GM21390 (cell line): ENCODE measurements at regions not wholly inside any gene's neighbourhood (a gene's known extent, or its start where the extent isn't known, plus 50 kb on each side); places are given as distances from the start of the nearest gene placed in this dataset.
"Not testable (repeated sequence)": the region's sequence is repeated elsewhere in the genome, so short reads cannot be mapped to it uniquely, and the experiment has no call there.

Experiments used
- ATAC-seq: cut with Tn5 transposase; IDR thresholded peaks from one replicate; pipeline ENCODE4 v1.9.1; 2021; ENCODE audit not compliant: unreplicated experiment

DNA sequence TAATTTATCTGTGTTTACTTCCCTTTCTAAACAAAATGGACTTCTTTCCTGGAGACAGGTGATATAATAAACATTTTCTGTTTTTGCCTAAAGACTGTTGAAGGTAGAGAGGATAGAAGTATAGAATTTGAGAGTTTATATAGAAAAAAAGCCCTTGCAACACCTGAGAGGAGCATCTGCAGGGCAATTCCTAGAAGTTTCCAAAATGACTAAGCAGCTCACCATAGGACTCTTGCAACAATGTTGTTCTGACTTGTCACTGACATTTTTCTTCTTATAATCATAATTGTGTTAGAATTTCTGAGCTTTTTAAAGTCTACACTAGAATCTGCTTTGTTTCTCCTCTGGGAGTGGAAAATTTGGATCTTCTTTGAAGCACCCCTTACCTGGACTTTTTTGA, 216.8 kb downstream of the TUSC1 start:
- no peak for ATAC-seq

DNA sequence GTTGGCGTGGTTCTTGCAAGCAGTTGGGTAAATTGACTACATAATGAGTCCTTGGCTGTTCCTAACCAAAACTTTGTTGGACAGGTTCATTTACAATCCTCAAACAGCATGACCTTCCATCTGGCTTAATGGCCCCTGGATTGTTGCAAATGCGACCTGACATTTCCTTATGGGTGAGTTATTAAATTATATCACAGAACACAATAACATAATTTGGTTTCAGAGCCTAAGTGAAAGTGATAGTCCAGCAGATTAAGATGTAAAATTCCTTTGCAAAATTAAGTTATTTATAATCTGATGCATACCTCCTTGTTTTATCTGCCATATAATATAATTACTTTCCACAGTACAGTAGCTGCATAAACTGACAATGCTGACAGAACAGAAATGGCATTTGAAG, 224.4 kb downstream of the TUSC1 start:
- ATAC-seq: no peak

DNA sequence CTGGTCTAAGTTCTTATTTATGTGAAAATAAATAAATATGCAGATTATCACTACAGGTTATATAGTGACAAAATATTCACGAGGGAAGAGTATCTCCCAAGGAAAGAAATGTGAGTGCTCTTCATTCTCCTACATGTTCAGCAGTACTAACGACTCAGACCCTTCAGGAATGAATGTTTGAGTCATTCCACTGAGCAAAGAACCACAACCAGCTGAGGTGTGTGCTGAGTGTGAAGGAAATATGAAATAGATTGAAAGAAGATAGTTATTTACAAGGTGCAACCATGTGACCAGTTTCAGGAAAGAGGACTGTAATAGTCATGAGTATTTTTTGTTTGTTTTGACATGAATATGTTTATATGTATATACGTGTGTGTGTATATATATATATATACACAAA, 228.7 kb downstream of the TUSC1 start:
- ATAC-seq: no peak

DNA sequence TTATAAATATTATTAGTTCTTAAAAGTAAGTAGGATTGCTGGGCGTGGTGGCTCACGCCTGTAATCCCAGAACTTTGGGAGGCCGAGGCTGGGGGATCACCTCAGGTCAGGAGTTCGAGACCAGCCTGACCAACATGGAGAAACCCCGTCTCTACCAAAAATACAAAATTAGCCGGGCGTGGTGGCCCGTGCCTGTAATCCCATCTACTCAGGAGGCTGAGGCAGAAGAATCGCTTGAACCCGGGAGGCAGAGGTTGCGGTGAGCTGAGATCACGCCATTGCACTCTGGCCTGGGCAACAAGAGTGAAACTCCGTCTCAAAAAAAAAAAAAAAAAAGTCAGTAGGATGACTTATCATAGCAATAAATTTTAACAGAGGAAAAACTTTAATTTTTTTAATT, 232.5 kb downstream of the TUSC1 start:
- ATAC-seq: not testable (repeated sequence)

DNA sequence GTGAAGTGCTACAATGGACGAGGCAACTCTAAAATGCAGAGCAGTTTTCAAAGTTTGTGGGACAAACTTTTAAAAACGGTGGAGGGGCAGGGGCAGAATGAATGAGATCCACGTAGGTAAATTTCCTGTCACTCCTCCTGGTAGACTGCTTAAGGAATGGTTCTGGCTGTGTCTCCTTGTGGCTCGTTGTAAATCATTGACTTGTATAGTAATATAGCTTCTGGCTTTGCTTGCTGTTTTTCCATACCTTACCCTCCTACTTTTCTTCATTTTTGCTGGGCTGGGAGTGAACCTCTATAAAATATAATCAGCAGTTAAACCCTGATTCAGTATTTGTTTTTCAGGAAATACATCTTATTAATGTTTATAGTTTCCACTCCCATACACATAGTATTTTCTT, 235.7 kb downstream of the TUSC1 start:
- no peak for ATAC-seq

DNA sequence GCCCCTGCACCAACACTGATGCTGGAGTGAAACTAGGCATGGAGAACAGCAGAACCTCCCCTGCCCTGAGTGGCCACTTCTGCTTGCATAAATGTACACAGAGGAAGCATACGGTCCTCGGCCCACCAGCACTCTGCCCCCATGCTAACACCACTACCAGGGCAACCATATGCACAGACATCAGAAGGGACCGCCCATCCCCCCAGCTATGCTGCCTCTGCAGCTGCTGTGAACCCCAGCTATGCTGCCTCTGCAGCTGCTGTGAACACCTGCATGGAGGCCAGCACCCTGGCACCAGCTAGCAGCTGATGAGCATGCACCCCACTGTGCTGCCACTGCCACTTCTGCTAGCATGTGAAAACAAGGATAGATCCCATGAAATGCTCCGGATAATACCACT, 250.3 kb downstream of the TUSC1 start:
- ATAC-seq: no peak

DNA sequence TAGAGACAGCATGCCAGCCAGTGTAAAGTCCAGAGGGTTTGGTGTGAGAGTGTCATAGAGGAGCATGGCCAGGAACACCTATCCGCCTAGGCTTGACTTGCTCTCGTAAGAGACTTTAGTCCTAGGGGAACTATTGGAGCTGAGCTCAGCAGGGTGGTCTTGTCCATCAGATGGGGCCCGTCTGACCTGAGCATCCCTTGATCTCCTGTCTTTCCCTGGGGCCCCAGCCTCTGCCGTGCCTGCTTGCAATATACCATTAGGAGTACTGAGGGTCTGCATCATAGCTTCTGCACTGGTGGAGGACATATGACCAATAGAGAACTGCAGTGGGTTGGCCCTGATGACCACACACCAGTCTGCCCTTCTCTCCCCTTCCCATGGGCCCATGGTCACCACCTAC, 251.0 kb downstream of the TUSC1 start:
- no peak for ATAC-seq

DNA sequence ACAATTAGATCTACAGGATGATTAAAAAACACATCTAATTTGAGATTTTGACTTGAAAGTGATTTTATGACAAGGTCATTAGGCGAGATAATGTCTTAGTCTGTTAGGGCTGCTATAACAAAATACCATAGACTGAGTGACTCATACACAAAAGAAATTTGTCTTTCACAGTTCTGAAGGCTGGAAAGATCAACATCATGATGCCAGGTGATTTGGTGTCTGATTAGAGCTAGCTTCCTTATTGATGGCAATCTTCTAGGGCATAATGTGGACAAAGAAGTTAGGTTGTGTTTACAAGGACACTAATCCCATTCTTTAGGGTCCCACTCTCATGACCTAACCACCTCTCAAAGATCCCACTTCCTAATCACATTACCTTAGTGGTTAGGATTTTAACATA, 256.7 kb downstream of the TUSC1 start:
- no peak for ATAC-seq

DNA sequence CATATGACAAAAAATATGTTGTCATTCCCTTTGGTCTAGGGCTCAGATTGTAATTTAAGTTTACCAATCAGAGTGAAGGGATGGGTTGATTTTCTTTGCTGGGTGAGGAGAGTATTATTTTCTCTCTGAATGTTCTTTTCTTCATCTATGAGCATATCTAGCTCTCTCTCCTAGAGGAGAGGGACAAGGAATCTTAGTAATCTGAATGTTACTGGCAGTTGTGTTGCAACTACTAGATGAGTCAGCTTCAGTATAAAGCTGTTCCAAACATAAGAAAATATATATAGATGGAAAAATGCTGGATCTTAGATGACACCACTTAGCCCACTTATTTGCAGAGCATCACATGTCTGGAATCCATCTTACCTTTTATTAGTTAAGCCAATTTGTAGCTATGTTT, 259.3 kb downstream of the TUSC1 start:
- ATAC-seq: no peak

DNA sequence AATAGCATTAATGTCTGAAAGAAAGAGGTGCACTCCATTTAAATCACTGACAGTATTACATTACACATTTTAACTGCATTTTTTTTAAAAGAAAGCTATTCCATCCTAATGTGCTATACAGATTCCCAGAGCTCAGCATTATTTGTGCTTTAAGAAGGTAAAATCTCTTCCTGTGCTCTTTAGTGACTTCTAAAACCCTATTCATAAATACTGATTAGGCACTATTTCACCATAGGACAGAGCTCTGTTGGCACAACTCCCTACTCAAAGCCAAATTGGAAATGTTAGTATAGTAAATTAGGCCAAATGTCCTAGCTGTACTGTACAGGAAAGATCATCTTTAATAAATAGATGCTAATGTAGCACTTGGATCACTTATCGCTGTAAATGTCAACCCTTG, 262.5 kb downstream of the TUSC1 start:
- ATAC-seq: no peak

DNA sequence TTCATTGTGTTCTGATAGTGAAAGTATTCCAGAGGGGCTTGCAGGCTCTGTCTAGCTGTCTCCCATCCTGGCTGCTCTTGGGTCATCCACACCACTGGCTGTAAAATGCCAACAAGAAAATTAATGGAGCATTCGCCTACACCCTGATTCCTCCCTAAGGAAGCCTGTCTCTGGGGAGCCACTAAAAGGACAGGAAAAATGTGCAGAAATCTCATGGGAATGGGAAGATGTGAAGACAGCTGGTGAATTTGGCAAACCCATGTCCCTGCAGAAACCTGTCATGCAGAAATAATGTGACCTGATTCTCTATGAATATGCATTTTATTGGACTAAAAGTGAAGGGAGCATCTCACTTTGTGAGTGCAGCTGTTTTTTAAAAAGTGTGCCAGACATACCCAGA, 265.6 kb downstream of the TUSC1 start:
- ATAC-seq: no peak

DNA sequence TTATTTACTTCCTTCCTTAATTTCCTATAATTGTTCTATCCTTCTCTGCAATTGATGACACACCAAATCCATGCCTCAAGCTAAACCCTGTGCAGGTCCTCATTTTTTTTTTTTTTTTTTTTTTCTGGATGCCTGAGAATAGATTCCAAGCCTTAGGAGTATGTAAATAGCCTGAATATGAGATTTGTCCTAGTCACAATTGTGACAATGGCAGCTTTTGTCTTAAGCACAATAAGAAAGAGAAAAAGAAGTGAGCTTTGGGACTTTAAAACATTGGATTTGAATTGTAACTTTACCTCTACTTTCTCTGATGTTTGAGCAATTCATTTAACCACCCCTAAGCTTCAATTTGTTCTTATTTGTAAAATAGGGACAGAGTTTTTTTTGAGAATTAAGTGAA, 280.5 kb downstream of the TUSC1 start:
- ATAC-seq: no peak

DNA sequence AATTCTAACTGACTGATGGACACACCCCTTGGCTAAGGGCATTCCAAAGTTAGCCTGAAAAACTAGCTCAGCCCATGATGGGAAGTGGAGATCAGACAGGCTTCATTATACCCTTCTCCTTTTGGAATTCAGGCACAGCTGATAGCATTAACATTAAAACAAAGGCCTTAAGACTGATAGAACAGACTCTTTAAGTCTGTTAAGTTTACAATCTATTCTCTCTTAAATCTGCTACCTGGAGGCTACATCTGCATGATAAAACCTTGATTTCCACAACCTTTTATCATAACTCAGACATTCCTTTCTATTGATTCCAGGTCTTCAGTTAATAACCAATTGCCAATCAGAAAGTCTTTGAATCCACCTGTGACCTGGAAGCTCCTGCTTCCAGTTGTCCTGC, 281.4 kb downstream of the TUSC1 start:
- no peak for ATAC-seq

DNA sequence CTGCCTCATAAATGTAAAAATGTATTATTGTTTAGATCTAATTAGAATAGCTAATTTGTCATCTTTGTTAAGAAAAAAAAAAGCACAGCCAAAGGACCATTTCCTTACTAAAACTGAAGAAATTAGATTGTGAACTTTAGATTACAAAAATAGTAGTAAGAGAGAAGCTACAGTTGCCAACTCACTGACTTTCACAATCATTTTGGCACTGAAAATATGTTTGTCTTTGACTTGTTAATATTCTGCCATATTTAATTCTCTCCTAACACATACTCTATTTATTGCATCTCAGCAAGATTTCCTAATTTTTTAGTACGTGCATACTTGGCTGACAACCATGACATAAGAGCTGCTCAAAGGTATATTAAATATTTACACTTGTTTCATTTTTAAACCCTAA, 297.1 kb downstream of the TUSC1 start:
- ATAC-seq: no peak

DNA sequence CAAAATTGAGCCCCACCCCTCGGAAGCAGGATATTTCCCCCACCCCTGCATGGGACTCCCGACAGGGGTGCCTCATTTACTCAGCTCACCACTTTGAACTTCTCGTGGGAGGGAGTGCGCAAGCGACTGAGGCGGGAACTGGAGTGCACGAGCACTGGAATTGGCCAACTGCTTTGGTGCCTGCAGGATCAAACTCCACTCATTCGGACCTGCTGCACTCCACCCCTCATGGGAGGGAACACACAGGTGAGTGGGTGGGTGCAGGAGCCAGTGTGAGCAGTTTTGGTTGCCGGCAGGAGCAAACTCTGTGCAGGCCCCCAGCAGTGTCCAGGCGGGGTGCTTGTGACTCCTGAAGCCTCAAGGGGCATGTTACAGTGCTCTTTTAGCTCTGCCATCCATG, 301.2 kb downstream of the TUSC1 start:
- ATAC-seq: no peak

DNA sequence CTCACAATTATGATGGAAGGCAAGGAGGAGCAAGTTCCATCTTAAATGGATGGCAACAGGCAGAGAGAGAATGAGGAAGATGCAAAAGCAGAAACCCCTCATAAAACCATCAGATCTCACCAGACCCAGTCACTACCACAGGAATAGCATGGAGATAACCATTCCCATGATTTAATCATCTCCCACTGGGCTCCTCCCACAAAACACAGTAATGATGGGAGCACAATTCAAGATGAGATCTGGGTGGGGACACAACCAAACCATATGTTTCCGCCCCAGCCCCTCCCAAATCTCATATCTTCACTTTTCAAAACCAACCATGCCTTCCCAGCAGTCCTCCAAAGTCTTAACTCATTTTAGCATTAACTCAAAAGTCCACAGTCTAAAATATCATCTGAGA, 304.0 kb downstream of the TUSC1 start:
- ATAC-seq: no peak

DNA sequence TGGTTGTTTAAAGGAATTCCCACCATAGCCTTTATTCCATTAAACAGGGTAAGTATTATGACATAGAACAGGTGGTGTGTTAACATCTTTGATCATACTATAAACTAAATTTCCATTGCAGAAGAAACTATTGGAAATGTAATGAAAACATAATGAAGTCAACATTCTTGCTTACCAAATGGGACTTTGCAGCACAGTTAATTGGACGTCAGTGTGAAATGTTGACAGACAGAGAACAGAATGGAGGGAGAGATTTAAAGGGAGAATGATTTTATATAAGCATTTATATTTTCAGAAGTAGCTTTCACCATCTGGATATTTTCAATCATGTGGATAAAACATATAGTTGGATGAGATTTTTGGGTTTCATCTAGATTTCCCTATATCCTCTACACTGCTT, 311.3 kb downstream of the TUSC1 start:
- no peak for ATAC-seq

DNA sequence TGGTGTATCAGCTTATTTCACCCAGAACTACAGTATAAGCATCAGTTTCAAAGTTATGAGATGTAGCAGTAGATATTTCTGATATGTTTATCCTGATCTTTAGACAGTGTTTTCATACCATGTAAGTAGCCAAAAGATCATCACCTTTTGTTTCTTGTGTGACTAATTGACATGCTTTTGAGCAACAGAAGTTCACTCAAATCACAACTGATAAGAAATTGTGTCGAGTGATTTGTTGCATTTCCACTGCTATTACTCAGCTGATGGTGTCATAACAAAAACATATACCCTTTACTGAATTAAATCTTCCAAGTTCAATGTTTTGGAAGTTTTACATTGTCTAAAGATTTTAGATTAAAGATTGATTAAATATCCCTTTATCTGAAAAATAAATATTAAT, 324.5 kb downstream of the TUSC1 start:
- no peak for ATAC-seq

DNA sequence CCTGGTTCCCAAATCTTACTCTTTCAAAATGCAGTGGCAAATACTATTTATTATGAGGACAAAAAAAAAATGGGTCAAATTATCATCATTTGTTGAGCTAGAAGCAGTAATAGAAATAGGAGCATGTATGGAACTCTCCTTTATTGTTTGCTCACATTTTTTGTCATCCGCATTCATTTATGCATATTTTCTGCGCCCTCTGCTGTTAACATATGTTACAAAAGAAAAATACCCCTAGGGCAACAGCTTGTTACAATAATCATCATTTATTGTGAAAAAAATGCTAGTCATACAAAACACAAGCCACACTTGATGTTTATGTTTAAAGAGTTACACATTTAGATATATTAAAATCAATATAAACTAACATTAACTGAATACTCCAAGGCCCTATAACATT, 328.2 kb downstream of the TUSC1 start:
- ATAC-seq: no peak

DNA sequence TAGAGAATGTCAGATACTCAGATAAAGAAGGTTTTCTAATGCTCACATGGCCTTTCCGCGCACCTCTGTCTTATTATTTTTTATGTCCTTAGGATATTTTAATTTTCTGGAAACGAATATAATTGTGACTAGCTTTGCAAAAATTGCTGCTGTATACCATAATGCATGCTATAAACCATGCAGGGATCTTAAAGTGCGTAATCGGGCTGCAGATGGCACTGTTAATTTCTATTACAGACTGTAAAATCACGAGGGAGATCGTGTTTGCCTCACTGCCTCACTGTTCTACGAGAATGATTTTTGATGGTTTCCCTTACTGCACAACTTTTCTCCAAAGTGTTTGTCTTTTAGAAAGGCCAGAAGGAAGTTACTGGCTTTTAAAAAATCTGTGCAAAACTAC, 356.1 kb downstream of the TUSC1 start:
- ATAC-seq: no peak

DNA sequence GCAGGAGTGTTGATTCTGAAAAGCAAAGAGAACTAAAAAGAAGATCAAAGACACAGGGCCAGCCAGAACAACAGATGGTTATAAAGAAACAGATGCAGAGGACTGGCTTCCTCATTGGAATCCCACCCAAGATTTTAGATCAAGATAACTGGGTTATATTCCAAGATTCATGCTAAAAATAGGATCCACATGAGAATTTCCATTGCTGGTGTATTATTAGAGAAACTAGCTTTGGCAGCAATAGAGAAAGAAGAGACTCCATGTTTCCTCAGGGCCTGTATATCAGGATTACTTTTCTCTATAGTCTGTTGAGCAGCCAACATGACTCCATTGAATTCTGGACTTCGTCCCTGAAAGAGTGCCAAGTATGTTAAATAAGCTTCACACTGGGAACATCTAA, 367.3 kb downstream of the TUSC1 start:
- no peak for ATAC-seq

DNA sequence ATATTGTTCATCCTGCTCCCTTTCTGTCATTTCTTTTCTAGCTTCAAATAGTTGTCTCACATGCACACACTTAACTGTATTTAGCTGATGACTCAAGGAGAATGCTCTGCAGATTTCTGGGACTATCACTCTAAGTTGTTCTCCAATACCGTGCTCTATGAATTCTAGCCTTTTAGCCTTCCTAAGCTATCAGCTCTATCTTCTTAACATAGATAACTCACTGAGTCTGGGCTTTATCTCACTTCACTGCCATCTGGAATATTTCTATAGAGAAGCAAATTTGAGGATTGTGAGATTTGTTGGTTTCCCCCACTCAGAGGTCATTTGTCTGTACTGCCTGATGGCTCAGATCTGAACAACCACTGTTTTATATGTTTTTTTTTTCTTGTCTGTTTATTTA, 369.7 kb downstream of the TUSC1 start:
- ATAC-seq: no peak

DNA sequence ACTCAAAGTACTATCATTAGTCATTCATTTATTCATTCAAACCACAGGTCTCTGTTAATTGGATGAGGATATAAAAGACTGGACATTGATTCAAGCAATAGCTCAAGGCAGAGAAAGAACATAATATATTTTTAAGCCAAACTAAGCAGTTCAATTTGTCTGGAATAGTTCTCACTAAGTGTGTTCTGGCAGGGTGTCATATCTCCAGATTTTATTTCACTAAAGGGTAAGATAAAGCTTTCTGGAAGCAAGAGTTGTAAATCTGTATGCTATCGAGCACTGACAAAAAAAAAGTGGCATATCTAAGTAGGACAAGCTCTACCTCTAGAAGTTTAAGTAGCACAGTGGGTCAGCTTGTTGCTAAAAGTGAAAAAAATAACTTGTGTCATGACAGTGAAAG, 375.6 kb downstream of the TUSC1 start:
- no peak for ATAC-seq

DNA sequence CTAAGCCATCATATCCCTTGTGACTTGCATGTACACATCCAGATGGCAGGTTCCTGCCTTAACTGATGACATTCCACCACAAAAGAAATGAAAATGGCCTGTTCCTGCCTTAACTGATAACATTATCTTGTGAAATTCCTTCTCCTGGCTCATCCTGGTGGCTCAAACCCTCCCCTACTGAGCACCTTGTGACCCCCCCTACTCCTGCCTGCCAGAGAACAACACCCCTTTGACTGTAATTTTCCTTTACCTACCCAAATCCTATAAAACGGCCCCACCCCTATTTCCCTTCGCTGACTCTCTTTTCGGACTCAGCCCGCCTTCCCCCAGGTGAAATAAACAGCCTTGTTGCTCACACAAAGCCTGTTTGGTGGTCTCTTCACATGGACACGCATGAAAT, 390.0 kb downstream of the TUSC1 start:
- ATAC-seq: not testable (repeated sequence)
